Femur (tissue), 1 donor: ENCODE measurements at regions not wholly inside any gene's neighbourhood (a gene's known extent, or its start where the extent isn't known, plus 50 kb on each side); places are given as distances from the start of the nearest gene placed in this dataset.

Experiments
- DNase-seq: peaks from one replicate; pipeline ENCODE4 v3.0.0-alpha.2; 2017

- DNase-seq: peak; percentile 86
These were observed 168.3 kb downstream of the SEC14L1 start for GRCh38 chr17:77308861-77309726.

GRCh38 chr17:77310336-77310735 lies 169.6 kb downstream of the SEC14L1 start:
- DNase-seq: no peak

- DNase-seq: peak; percentile 28
These were observed 170.7 kb downstream of the SEC14L1 start for GRCh38 chr17:77311371-77311981.

- DNase-seq: peak; percentile 38
These were observed 171.4 kb downstream of the SEC14L1 start for GRCh38 chr17:77312061-77312701.

- DNase-seq: peak; percentile 94
These were observed 172.2 kb downstream of the SEC14L1 start for GRCh38 chr17:77312786-77313599.

- DNase-seq: no peak
These were observed 173.1 kb downstream of the SEC14L1 start for GRCh38 chr17:77313831-77314230.

GRCh38 chr17:77314601-77315000 lies 173.8 kb downstream of the SEC14L1 start:
- DNase-seq: peak; percentile 13

GRCh38 chr17:77315010-77315409 lies 174.2 kb downstream of the SEC14L1 start:
- DNase-seq: peak; percentile 12

GRCh38 chr17:77315551-77316190 lies 174.9 kb downstream of the SEC14L1 start:
- DNase-seq: no peak

- DNase-seq: peak; percentile 80
These were observed 175.4 kb downstream of the SEC14L1 start for GRCh38 chr17:77316191-77316641.

GRCh38 chr17:77316651-77317050 lies 175.9 kb downstream of the SEC14L1 start:
- no peak for DNase-seq

- peak; percentile 43 for DNase-seq
These were observed 176.5 kb downstream of the SEC14L1 start for GRCh38 chr17:77317091-77317750.

GRCh38 chr17:77318021-77318420 lies 177.3 kb downstream of the SEC14L1 start:
- peak; percentile 18 for DNase-seq

- peak; percentile 53 for DNase-seq
These were observed 177.9 kb downstream of the SEC14L1 start for GRCh38 chr17:77318491-77319210.

GRCh38 chr17:77319211-77320043 lies 178.7 kb downstream of the SEC14L1 start:
- peak; percentile 89 for DNase-seq

GRCh38 chr17:77320044-77320440 lies 179.3 kb downstream of the SEC14L1 start:
- peak; percentile 58 for DNase-seq

GRCh38 chr17:77320485-77321256 lies 179.9 kb downstream of the SEC14L1 start:
- DNase-seq: peak; percentile 79

- DNase-seq: peak; percentile 36
These were observed 181.1 kb downstream of the SEC14L1 start for GRCh38 chr17:77321649-77322513.
